GM19025 (cell line): ENCODE measurements at regions not wholly inside any gene's neighbourhood (a gene's known extent, or its start where the extent isn't known, plus 50 kb on each side); places are given as distances from the start of the nearest gene placed in this dataset.

Experiments
- ATAC-seq: cut with Tn5 transposase; IDR thresholded peaks from one replicate; pipeline ENCODE4 v1.9.1; 2021; ENCODE audit warnings: mild to moderate bottlenecking, low read depth, moderate library complexity; ENCODE audit not compliant: unreplicated experiment

DNA sequence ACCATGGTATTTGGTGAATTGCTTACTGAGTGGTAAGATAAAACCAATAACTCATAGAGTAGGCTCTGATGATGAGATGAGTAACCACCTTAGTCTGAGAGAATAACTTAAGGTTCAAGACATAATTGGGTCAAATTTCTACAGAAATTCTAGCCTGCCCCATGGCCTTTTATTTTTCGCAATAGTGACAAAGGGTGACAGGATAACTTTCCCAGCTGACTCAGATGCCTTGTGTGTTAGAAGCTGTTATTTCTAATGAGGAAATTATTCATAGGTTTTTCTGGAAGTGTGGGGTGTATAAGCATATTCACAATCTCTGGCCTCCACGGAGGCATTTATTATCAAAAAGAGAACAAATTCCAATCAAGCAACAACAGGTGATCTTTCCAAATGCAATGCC, 159.0 kb downstream of the NUP35 start:
- ATAC-seq, result no peak

DNA sequence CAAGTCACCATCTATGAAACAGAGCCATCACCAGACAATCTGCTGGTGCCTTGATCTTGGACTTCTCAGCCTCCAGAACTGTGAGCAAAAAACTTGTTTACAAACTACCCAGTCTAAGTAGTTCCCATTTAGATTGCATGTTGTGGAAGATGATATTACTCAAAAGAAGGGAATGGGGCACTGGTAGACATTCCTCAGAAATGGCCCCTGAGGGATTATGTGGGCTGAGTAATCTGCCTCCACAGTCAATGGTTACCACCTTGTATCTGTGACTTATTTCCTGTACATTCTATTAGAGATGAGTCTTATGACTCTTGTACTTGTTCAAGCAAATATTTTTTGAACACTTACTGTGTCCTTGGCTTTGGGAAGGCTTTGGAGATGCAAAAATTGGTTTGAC, 160.4 kb downstream of the NUP35 start:
- ATAC-seq, result no peak

DNA sequence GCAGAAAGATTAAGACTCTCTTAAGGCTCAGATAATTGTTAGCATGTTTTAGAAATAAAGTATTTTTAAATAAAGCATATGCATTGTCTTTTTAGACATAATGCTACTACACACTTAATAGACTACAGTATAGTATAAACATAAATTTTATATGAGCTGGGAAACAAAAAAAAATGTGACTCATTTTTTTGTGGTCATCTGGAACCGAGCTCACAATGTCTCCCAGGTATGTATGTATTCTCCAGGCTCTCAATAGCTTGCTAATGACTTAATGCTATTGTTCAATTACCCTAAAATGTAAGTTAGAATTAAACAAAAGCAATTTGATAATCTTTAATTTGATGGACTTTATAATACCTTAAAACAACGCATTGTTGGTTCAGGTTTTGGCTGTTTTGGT, 167.2 kb downstream of the NUP35 start:
- ATAC-seq, result no peak

DNA sequence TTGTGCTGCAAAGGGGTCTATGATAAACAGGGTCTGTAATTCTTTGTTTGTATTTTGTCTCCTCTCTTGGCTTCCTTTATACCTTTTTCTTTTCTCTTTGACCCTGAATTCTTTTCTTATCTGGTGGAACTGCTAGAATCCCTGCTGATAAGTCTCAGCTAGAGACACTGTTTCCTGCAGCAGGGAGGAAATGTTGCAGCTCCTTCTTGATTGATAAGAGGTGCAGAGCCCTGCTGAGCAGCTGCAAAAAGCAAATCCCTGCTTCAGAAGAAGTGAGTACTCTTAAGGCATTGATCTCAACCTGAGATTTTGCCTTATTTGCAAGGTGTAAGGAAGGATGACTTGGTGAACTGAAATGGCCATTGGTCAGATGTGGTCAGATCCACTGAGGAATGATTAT, 167.8 kb downstream of the NUP35 start:
- no peak for ATAC-seq

DNA sequence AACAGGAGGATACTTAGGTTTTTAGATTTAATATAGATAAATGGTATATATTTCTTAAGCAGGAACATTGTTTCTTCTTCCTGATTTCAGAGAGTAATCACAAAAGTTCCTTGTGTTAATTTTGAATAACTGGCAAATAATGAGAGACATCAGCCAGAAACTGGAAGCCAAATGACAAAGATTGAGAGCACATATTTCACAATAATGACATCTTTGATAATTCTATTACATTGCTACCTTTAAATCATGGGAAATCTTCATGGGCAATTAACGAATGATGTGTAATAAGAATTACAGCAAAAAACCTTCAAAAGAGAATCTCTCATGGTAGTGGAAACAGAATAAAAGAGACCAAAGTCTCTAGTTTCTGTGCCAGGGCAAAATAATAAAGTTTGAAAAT, 215.1 kb downstream of the NUP35 start:
- no peak for ATAC-seq

DNA sequence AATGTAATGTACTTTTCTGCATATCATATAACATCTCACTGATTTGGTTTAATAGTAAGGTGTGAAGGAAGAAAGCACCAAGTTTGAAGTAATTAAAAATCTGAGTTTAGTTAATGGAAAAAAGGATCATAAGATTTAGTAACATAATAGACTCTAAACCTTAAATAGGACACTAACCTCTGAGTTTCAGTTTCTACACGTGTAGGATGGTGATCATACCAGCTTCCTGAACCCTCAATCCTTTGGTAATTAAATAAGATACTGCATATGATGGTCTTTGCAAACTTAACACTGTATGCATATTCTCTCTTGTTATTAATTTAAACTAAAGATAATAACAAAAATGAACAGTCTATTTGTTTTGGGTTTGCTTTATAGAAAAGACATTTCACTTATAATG, 216.8 kb downstream of the NUP35 start:
- ATAC-seq, result no peak

DNA sequence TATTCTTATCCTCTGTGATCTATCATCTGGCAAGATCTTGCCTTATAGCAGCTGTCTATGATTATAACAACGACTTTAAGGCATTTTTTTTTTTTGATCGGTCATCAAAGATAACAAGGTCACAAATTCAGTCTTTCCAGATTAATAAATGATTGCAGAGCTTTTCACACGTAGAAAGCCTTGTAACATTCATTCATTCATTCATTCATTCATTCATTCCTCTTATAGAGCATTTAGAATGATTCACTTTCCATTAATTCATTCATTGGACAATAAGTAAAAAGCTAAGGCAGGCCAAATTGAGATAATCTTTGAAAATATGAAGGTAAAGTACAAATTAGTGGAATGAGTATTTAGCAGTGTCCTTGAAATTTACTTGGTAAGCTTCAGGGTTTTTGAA, 223.7 kb downstream of the NUP35 start:
- no peak for ATAC-seq

DNA sequence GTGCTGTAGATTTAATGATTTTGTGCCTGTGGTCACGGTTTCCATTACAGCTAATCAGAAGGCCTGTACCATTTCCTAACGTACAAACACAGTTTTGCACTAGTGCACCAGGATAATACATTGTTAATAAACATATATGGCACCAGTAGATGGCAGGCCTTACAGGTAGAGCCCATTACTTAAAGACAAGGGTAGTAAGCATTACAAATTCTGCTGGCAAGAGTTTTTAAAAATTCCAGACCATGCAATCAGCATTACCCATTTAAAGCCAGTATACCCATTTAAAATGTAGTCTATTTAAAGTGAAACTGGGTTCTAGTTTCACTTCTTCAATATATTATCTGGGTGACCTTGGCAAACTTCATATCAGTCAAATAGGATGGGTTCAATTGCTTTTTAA, 224.2 kb downstream of the NUP35 start:
- ATAC-seq, result peak; percentile 65

DNA sequence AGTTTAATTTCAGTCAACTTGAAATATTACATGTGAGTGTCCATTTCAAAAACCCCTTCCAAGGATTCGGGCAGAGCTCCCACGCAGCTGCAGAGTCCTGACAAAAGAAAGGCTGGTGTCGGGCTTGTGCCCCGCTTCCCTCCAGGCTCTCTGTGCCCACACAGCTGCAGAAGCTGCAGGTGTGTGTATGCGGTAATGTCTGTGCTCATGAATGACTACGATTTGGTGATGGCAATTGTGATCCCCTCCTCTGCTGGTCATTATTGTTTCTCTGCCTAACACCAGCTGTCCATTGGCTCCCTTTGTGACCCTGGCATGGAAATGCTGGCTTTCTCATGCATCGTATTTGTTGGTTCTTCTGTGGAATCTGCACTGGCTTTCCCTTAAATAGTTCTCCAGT, 224.8 kb downstream of the NUP35 start:
- ATAC-seq, result peak; percentile 37

DNA sequence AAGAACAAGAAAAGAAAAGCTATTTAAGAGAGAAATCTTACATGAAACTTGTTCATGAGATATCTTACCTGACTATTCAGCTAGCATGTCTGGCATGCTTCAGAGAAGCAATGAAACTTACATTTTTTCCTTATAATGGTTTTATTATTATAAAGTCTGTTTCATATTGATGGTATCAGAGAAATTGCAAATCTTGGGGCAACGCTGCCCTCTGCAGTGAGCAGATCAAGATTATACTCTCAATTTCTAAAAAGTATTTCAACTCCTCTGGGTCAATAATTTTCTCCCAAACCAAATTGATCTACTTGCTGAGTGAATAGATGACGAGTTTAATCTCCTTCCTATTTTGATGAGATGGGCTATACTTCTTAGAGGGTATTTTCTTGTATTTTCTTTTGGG, 235.6 kb downstream of the NUP35 start:
- ATAC-seq, result no peak

DNA sequence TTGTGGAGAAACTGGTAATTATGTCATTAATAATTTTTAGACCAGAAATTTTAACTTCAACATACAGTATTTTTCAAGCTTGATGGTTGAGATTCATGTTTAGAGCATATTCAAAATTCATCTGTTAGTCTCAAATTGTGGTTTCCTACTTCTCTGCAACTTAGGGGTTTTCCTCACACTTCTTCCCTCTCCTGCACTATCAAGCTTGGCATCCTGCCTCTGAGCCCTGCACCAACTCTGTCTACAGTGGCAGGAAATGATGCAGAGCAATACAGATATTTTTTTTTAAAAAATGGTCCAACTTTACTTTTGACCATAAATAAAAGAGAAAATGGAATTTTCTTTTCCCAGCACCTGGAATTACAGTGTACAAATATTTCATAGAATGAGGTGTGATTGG, 247.3 kb downstream of the NUP35 start:
- no peak for ATAC-seq

DNA sequence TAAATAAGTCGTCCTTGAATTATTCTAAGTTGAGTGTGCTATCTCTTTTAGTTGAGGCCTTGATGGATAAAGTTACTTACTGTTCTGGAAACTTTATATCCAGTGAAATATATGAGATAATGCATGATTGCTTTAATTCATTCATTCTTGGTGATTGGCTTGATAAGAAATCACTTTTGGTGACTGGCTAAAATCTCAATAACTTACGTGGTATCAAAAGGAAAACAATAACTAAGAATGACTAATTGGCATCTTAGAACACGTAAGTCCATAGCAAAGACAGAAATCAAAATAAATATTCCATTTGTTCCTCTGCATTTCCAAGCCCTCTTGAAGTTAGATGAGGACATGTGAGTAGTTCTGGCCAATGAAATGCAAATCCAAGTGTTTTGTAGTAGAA, 251.6 kb downstream of the NUP35 start:
- no peak for ATAC-seq

DNA sequence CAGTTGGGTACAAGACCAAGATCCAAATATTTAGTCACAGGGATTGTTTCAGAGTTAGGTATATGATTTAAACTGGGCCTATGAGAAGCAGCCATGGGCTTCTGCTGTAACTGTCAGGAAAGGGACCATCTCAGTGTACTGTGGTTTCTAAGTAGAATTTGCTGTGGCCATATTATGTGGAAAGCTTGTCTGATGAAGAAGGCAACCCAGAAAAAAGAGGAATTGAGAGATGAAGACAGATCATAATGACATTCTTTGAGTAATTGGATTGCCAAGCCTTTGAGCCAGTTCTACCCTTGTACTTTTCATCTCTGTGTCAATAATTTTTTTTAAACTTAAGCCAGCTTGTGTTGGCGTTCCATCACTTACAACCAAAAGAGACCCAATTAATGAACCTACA, 259.6 kb downstream of the NUP35 start:
- no peak for ATAC-seq

DNA sequence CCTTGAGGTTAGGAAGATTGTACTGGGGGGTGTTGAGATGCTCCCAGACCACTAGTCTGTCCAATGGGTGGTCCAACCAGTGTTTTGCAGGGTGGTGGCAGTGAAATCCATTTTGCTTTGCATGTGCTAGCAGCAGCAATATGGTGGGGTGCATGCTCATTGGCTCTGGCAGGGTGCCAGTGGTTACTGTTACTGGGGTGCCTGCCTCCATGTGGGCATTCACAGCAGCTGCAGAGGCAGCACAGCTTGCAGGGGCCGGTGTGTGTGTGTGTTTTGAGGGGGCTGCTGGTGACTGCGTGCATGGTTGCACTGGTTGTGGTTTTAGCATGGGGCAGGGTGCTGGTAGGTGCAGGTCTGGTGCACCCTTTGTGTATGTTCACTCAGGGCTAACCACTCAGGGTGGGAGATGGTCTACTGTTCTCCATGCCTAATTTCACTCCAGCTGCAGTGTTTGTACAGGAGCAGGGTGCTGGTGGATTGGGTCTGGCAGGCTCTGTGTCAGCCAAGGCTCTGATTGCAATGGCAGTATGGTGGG, 265.4 kb downstream of the NUP35 start:
- ATAC-seq, result no peak

DNA sequence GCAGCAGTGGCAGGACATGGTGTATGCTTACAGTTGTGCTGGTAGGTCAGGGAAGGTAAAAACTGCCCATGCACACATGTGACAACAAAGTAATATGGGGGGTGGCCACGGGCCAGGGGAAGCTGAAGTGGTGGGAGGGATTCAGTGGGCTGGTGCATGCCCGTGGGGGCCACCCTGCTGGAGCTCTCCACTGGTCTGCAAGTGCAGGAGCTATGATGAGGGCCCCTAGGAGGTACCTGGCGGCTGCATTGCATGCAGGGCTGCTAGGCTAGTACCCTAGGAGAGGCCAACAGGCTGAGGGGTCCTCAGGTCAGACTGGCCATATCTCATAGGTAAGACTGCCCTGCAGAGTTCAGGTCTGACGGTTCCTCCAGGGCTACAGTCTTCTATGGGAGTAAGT, 265.9 kb downstream of the NUP35 start:
- no peak for ATAC-seq

DNA sequence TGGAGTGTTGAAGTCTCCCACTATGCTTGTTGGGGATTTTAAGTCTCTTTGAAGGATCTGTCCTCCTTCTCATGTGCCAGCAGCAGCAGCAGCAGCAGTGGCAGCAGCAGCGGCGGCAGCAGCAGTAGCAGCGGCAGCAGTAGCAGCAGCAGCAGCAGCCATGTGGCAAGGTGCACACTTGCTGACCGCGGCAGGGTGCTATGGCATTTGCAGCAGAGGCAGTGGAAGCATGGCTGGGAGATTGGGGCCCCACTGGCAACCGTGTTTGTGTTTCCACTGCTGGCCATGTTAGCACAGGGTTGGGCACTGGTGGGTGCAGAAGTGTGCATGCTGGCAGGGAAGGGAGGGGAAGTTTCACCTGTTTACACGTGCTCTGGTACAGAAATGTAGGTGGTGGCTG, 280.1 kb downstream of the NUP35 start:
- no peak for ATAC-seq

DNA sequence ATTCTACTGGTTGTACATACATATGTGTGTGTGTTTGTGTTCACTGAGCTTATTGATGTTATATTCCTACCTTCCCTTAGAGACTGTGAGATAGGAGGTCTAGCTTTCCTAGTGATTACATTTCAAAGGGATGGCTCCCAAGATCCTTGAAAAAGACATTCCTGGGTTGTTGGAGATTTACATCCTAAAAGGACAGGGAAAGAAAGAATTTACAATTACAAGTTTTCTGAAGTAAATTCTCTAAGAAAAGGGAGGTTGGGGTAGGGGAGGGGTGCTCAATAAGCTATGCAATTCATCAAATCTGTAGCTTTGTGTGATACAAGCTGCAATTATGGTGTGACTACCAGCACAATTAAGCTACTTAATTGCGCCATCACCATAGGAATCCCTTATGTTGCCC, 284.3 kb downstream of the NUP35 start:
- no peak for ATAC-seq

DNA sequence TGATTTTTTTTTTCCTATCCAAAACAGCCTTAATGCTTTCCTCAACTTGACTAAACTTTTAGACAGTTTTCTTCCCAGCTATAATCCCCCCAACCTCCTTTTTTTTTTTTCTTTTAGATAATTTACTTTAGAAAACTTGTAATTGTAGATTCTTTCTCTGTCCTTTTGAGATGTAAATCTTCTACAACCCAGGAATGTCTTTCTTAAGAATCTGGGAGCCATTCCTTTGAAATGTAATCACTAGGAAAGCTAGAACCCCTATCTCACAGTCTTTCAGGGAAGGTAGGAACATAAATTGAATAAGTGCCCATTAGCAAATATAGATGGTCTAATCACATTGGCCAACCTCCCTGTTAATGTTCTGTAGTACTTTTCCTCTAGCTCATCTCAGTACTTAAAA, 285.4 kb downstream of the NUP35 start:
- ATAC-seq, result no peak

DNA sequence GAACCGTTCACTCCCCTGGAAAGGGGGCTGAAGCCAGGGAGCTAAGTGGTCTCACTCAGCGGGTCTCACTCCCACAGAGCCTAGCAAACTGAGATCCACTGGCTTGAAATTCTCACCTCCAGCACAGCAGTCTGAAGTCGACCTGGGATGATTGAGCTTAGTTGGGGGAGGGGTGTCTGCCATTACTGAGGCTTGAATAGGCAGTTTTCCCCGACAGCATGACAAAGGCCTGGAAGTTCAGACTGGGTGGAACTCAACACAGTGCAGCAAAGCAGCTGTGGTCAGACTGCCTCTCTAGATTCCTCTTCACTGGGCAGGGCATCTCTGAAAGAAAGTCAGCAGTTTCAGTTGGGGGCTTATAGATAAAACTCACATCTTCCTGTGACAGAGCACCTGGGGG, 292.5 kb downstream of the NUP35 start:
- ATAC-seq, result no peak

DNA sequence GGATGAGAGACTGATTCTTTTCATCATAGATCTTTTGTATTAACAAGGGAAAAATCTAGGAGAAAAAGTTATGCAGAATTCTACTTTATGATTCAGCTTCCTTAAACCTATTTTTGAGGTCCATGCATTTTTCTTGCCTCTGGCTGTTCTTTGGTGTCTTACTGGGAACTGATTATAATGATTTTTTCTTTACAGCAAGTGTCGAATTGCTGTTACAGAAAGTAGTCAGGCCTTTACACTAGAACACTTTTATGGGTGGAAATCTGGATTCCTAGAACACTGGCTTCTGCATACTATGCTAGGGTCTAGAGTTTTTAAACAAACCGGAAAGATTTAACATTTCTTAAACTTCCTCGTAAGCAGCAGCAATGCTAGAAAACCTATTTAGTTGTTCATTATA, 302.6 kb downstream of the NUP35 start:
- ATAC-seq, result no peak

DNA sequence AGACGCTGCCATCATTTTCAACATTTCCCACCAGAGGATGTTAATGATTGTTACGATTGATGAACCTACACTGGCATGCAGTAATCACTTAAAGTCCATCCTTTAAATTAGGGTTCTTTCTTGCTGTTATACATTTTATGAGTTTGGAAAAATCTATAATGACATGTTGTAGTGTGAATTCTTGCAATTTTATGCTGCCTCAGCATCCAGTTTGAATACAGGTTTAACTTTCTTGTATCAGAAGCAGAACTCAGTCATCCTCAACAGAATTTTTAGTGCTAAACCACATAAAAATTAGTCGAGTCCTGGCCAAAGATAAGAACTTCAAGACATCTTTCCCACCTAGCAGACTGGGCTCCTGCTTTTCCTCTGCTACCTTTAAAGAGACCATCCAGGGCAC, 303.3 kb downstream of the NUP35 start:
- no peak for ATAC-seq

DNA sequence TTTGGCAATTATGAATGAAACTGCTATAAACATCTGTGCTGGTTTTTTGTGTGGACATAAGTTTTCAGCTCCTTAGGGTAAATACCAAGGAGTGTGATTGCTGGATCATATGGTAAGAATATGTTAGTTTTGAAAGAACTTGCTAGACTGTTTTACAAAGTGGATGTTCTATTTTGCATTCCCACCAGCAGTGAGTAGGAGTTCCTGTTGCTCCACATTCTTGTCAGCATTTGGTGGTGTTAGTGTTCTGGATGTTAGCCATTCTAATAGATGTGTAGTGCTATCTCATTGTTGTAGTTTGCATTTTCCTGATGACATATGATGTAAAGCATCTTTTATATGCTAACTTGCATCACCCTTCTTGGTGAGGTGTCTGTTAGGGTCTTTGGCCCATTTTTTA, 304.6 kb downstream of the NUP35 start:
- ATAC-seq, result no peak

DNA sequence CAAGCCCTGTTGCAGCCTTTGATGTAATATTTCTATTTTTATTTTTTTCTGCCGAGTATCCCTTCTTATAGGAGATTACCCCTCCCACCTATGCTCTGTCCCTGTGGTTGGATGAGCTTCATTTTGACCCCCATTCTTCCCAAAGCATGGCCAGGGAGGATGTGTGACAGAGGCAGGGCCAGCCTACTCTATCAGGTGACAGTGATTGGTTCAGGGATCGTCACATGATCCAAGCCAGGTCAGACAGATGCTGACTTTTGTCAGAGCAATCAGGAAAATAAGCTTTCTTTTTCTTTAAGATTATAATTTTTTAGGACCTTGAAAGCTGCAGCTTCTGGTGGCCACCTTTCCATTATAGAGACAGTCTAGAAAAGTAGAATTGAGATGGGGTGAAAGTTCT, 314.3 kb downstream of the NUP35 start:
- no peak for ATAC-seq
